HG03175 (cell line): ENCODE measurements at regions not wholly inside any gene's neighbourhood (a gene's known extent, or its start where the extent isn't known, plus 50 kb on each side); places are given as distances from the start of the nearest gene placed in this dataset.
A peak's percentile ranks its signal among the peaks of the same experiment; 100 is the strongest.
"Not testable (repeated sequence)": the region's sequence is repeated elsewhere in the genome, so short reads cannot be mapped to it uniquely, and the experiment has no call there.

ENCODE experiments used
- ATAC-seq: cut with Tn5 transposase; IDR thresholded peaks from one replicate; pipeline ENCODE4 v1.9.1; 2021; ENCODE audit warnings: mild to moderate bottlenecking, moderate library complexity; ENCODE audit not compliant: unreplicated experiment

GRCh38 chr1:81738875-81739274 is 61.9 kb upstream of the ADGRL2 start:
- no peak for ATAC-seq

- ATAC-seq = no peak
Measured at GRCh38 chr1:81733480-81733879, 67.3 kb upstream of the ADGRL2 start.

GRCh38 chr1:81731989-81732388 is 68.7 kb upstream of the ADGRL2 start:
- no peak for ATAC-seq

- ATAC-seq = peak; percentile 76
Measured at GRCh38 chr1:81730881-81731280, 69.9 kb upstream of the ADGRL2 start.

GRCh38 chr1:81730299-81730698 is 70.4 kb upstream of the ADGRL2 start:
- ATAC-seq = not testable (repeated sequence)

GRCh38 chr1:81729818-81730217 is 70.9 kb upstream of the ADGRL2 start:
- ATAC-seq = no peak

- no peak for ATAC-seq
Measured at GRCh38 chr1:81729239-81729638, 71.5 kb upstream of the ADGRL2 start.

GRCh38 chr1:81725823-81726222 is 74.9 kb upstream of the ADGRL2 start:
- no peak for ATAC-seq

GRCh38 chr1:81722631-81723328 is 78.0 kb upstream of the ADGRL2 start:
- not testable (repeated sequence) for ATAC-seq

- ATAC-seq = not testable (repeated sequence)
Measured at GRCh38 chr1:81720256-81720655, 80.5 kb upstream of the ADGRL2 start.

GRCh38 chr1:81717230-81717629 is 83.5 kb upstream of the ADGRL2 start:
- ATAC-seq = no peak

GRCh38 chr1:81715391-81715790 is 85.3 kb upstream of the ADGRL2 start:
- ATAC-seq = no peak

- no peak for ATAC-seq
Measured at GRCh38 chr1:81714636-81715035, 86.1 kb upstream of the ADGRL2 start.

GRCh38 chr1:81712425-81712824 is 88.3 kb upstream of the ADGRL2 start:
- ATAC-seq = no peak

GRCh38 chr1:81710857-81711256 is 89.9 kb upstream of the ADGRL2 start:
- no peak for ATAC-seq

- no peak for ATAC-seq
Measured at GRCh38 chr1:81708250-81708649, 92.5 kb upstream of the ADGRL2 start.

GRCh38 chr1:81706650-81707435 is 93.9 kb upstream of the ADGRL2 start:
- no peak for ATAC-seq

GRCh38 chr1:81703756-81704463 is 96.8 kb upstream of the ADGRL2 start:
- ATAC-seq = no peak

GRCh38 chr1:81703391-81703755 is 97.4 kb upstream of the ADGRL2 start:
- no peak for ATAC-seq

GRCh38 chr1:81702903-81703302 is 97.8 kb upstream of the ADGRL2 start:
- no peak for ATAC-seq

- ATAC-seq = no peak
Measured at GRCh38 chr1:81702079-81702715, 98.5 kb upstream of the ADGRL2 start.
